Uterus (tissue), 3 donors: ENCODE measurements at regions not wholly inside any gene's neighbourhood (a gene's known extent, or its start where the extent isn't known, plus 50 kb on each side); places are given as distances from the start of the nearest gene placed in this dataset.

Experiments used
- DNase-seq, 2 donors: peaks; one replicate each; pipeline ENCODE4 v3.0.0-alpha.2; 2019 to 2020
- H3K27ac ChIP-seq, 2 donors: fragments of 200-600 bp; sonication (generic); 1 replicate in 1 of 2; 2 replicates in 1 of 2; pipeline ENCODE4 v1.5.1; 2016 to 2018
- H3K27me3 ChIP-seq, 2 donors: fragments of 200-600 bp; sonication (generic); one replicate each; pipeline ENCODE4 v1.5.1; 2018 to 2019; ENCODE audit warnings: control low read depth in 1 of 2
- H3K36me3 ChIP-seq, 2 donors: fragments of 200-600 bp; sonication (generic); one replicate each; pipeline ENCODE4 v1.5.1; 2019; ENCODE audit warnings: control low read depth in 1 of 2
- H3K4me1 ChIP-seq, 2 donors: fragments of 200-600 bp; sonication (generic); one replicate each; pipeline ENCODE4 v1.5.1; 2018 to 2019; ENCODE audit warnings: control low read depth in 1 of 2
- H3K4me3 ChIP-seq, 2 donors: fragments of 200-600 bp; sonication (generic); 1 replicate in 1 of 2; 2 replicates in 1 of 2; pipeline ENCODE4 v1.5.1; 2018 to 2019; ENCODE audit warnings: mild to moderate bottlenecking in 1 of 2
- H3K9me3 ChIP-seq, 2 donors: fragments of 200-600 bp; sonication (generic); one replicate each; pipeline ENCODE4 v1.5.1; 2019; ENCODE audit warnings: control low read depth in 1 of 2
- POLR2A ChIP-seq, 2 donors: fragments of 450-650 bp; IDR thresholded peaks; one replicate each; pipeline ENCODE4 v1.6.1; 2016; ENCODE audit warnings: antibody characterized with exemption in 2 of 2, mild to moderate bottlenecking in 1 of 2, moderate library complexity in 1 of 2
- intact Hi-C: fragments of 100-400 bp; cut with DNase I; formaldehyde crosslinking; loops from one replicate; pipeline ENCODE4 v1.15.1; 2023; ENCODE audit warnings: low total_unique reads
- TF ChIP-seq, protein P1 (sequence below), 4 experiments: fragments of 200-600 bp in 2 of 4; fragments of 450-650 bp in 2 of 4; sonication (generic) in 2 of 4; IDR thresholded peaks; one replicate each; pipeline ENCODE4 v1.5.1; 2016 to 2019; ENCODE audit warnings: antibody characterized with exemption in 4 of 4, mild to moderate bottlenecking in 2 of 4, moderate library complexity in 1 of 4
- donor health status: DM: yes; HTN: yes; CAD: no.

GRCh38 chr2:118237451-118237850 lies 149.2 kb downstream of the INSIG2 start:
- no peaks in the 10 kb centered on the region for H3K36me3 ChIP-seq
- no peaks in the 10 kb centered on the region for H3K27me3 ChIP-seq
- intact Hi-C loops: no loop called here
- no peak overlapping the region for H3K4me3 ChIP-seq
- TF ChIP-seq POLR2A (IDR thresholded peaks at IDR 0.05): no peak
- TF ChIP-seq, protein P1, sequence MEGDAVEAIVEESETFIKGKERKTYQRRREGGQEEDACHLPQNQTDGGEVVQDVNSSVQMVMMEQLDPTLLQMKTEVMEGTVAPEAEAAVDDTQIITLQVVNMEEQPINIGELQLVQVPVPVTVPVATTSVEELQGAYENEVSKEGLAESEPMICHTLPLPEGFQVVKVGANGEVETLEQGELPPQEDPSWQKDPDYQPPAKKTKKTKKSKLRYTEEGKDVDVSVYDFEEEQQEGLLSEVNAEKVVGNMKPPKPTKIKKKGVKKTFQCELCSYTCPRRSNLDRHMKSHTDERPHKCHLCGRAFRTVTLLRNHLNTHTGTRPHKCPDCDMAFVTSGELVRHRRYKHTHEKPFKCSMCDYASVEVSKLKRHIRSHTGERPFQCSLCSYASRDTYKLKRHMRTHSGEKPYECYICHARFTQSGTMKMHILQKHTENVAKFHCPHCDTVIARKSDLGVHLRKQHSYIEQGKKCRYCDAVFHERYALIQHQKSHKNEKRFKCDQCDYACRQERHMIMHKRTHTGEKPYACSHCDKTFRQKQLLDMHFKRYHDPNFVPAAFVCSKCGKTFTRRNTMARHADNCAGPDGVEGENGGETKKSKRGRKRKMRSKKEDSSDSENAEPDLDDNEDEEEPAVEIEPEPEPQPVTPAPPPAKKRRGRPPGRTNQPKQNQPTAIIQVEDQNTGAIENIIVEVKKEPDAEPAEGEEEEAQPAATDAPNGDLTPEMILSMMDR (IDR thresholded peaks at IDR 0.05): no peak
- DNase-seq: no peak
- no peaks in the 10 kb centered on the region for H3K4me1 ChIP-seq
- H3K27ac ChIP-seq: no peak overlapping the region
- no peaks in the 10 kb centered on the region for H3K9me3 ChIP-seq

- Histone ChIP-seq H3K4me3 (no peak overlapping the region), H3K36me3 (no peaks in the 10 kb centered on the region), H3K27me3 (no peaks in the 10 kb centered on the region), H3K27ac (no peak overlapping the region), H3K4me1 (no peaks in the 10 kb centered on the region), H3K9me3 (no peaks in the 10 kb centered on the region)
- TF ChIP-seq POLR2A (IDR thresholded peaks at IDR 0.05): no peak
- TF ChIP-seq, protein P1 (IDR thresholded peaks at IDR 0.05): no peak
- DNase-seq: no peak
- intact Hi-C loops: no loop called here
Observed at GRCh38 chr2:118232796-118233195, 144.5 kb downstream of the INSIG2 start.

DNA sequence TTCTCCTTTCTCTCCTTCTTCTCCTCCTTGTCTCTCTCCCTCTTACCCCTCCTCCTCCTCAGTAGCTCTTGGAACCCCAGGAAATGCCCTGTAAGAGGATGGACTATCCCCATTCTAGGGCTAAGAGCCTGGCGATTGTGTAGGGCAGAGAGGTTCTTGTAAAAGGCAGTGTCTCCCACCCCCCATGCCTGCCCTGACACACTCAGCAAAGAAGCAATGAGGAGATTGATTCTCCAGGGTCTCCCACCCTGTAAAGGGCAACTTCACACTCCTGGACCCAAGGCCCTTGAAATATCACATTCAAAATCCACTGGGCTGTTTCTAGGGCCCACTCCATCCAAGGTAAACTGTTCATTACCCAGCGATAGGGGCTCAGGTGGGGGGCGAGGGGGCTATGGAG lies 144.1 kb downstream of the INSIG2 start:
- no peaks in the 10 kb centered on the region for H3K4me1 ChIP-seq
- DNase-seq: no peak
- TF ChIP-seq POLR2A (IDR thresholded peaks at IDR 0.05): no peak
- TF ChIP-seq, protein P1 (IDR thresholded peaks at IDR 0.05): no peak
- H3K27ac ChIP-seq: no peak overlapping the region
- H3K27me3 ChIP-seq: no peaks in the 10 kb centered on the region
- H3K9me3 ChIP-seq: no peaks in the 10 kb centered on the region
- H3K4me3 ChIP-seq: no peak overlapping the region
- H3K36me3 ChIP-seq: no peaks in the 10 kb centered on the region
- intact Hi-C loops: no loop called here

GRCh38 chr2:118231759-118232158 lies 143.5 kb downstream of the INSIG2 start:
- TF ChIP-seq, protein P1 (IDR thresholded peaks at IDR 0.05): no peak
- no peaks in the 10 kb centered on the region for H3K4me1 ChIP-seq
- no peak overlapping the region for H3K4me3 ChIP-seq
- no peaks in the 10 kb centered on the region for H3K27me3 ChIP-seq
- no peak overlapping the region for H3K27ac ChIP-seq
- DNase-seq: no peak
- H3K36me3 ChIP-seq: no peaks in the 10 kb centered on the region
- intact Hi-C loops: no loop called here
- H3K9me3 ChIP-seq: no peaks in the 10 kb centered on the region

DNA sequence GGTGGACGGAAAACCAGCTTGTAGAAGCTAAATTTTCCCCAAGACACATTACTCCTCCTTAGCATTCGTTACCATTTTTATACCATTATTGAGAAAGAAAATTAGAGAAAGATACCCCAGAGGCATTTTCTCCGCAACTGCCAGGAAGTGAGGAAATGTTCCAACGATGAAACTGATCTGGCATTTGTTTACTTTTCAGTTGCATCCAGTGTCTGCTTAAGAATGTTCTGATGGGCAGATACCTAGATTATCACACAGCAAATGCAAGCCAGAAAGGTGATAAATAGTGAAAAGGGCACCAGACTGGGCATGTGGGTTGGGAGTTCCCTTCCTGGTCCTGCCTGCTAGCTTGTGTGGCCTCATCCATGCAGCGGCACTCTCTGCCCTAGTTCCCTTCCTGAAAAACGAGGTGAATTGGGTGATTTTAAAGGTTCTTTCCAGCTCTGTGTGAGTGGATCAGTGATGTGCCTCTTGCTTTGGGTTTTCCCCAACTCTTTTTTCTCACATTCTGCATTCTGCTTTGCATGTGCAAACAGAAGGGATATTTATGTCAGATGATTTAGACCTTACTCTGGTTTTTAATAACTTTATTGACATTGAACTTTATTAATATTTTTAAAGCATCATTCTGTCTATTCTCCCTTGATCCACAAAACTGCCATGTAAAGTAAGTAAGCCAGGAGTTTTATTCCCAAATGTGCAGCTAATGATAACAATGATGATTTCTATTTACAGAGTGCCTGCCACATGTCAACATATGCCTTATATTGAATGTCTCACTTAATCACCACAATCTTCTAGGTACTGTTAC lies 139.6 kb downstream of the INSIG2 start:
- Histone ChIP-seq H3K27ac (no peak overlapping the region), H3K36me3 (no peaks in the 10 kb centered on the region), H3K4me3 (no peak overlapping the region), H3K9me3 (no peaks in the 10 kb centered on the region), H3K4me1 (no peaks in the 10 kb centered on the region), H3K27me3 (peaks cover 11 to 35% of the 10 kb centered on the region in 2 donors)
- DNase-seq: no peak
- TF ChIP-seq POLR2A (IDR thresholded peaks at IDR 0.05): no peak
- TF ChIP-seq, protein P1 (IDR thresholded peaks at IDR 0.05): no peak
- intact Hi-C loops: no loop called here
